Stimulated activated CD8-positive, alpha-beta memory T cell treated with anti-CD3 and anti-CD28 coated beads, Interleukin-15, amount 100 ng/mL, for 1 hour (primary cell): ENCODE measurements at regions not wholly inside any gene's neighbourhood (a gene's known extent, or its start where the extent isn't known, plus 50 kb on each side); places are given as distances from the start of the nearest gene placed in this dataset.

Source experiments
- DNase-seq: peaks from one replicate; pipeline ENCODE4 v3.0.0-alpha.2; 2020; ENCODE audit warnings: low read depth

DNA sequence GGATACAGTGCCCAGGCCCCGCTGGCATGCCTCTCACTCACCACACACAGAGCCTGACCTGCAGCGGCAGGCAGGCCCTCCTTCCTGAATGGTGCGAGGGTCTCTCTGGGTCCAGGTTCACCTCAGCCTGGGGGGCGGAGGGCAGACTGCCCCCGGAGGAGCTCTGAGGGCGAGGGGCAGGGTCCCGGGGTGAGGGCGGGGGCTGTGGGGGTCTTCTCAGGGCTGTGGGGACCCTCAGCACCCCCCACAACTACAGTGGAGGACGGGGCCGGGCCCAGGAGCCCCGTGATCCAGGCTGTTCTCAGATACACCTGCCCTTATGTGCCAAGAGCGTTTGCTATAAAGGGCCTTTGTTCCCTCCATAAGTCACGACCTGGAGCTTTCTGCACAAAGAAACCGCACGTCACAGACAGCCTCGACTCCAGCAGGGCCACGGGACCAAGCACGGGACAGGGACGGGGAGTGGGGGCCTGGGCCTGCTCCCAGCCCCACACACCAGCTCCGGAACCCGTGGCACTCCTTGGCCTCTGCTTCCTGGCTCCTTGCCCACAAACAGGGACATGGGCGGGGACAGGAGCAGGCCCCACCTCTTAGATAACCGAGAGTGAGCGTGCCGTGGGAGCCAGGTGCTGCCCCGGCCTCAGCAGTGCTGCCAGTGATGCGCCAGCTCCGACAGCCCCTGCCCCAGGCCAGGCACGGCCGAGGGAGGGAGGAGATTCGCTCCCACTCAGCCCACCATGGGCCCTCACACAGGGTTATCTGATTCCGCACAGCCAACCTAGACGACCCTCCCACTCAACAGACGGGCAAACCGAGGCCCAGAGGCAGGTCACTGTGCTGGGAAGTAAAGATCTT lies 101.9 kb downstream of the RFLNA start:
- DNase-seq = no peak

DNA sequence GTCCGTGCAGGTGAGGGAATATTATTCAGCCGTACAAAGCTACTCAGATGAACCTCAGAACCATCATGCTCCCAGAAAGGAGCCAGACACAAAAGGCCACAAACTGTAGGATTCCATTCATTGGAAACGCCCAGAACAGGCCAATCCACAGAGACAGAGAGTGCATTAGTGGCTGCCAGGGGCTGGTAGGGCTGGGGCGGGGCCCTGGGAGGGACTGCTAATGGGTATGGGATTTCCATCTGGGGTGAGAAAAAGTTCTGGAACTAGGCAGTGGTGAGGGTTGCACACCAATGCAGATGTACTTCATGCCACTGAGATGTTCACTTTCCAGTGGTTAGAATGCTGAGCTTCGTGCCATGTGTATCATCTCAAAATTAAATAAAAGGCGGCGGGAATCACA lies 101.1 kb downstream of the RFLNA start:
- no peak for DNase-seq

DNA sequence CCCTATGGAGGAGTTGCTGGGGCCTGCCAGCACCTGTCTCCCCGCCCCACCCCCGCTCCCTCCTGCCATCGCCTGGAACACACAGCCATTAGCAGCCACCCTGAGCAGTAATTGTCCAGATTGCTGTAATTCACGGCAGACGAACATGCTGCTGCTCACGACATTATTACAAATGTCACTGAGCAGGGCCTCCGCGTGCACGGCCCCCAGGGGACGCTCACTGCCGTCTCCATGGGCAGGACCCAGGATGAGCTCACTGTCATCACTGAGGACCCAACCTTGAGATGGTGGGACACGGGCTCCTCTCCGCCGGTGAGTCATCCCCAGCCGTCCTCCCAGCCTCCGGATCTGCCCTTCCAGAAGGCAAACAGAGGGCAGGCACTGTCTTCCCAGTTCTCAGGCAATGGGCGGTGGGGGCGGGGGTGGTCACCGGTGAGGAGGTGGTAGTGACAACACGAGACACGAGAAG lies 100.4 kb downstream of the RFLNA start:
- no peak for DNase-seq

DNA sequence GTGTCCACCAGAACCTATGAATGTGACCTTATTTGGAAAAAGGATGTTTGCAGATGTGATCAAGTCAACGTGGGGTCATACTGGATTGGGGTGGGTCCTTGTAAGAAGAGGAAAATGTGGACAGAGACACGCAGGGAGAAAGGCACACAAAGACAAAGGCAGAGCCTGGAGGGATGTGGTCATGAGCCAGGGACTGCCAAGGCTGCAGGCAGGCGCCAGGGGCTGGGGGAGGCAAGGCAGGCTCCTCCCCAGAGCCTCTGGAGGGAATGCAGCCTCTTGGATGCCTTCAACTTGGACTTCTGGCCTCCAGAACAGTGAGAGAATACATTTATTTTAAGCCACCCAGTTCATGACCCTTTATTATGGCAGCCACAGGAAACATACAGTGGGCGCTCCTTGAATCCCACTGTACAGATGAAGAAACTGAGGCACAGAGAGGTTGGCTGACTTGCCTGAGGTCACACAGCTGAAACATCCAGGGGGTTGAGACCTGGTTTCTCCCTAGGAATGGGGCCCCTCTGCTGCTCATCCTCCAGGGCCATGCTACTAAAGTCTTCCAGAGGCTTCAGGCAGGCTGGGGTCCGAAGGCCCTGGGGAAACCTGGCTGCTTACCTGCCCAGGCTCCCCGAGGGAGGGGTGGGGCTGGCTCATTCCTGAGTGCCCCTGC lies 99.7 kb downstream of the RFLNA start:
- DNase-seq = no peak

DNA sequence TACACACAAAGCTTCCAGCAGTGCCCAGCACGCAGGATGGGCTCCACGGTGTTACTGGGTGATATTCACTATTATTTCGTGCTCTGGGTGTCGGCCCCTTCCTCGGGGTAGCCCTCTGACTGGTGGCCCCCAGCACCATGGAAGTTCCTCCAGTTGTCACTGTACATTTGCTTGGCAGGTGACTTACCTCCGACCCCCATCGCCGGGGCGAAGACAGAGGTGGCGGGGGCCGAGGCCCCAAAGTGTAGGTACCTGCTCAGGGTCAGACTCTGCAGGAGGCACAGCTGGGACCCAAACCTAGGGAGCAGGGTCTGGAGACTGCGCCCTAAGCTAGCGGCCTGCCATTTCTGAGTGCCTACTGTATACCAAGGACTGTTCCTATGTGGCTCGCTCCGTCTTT lies 98.9 kb downstream of the RFLNA start:
- no peak for DNase-seq

DNA sequence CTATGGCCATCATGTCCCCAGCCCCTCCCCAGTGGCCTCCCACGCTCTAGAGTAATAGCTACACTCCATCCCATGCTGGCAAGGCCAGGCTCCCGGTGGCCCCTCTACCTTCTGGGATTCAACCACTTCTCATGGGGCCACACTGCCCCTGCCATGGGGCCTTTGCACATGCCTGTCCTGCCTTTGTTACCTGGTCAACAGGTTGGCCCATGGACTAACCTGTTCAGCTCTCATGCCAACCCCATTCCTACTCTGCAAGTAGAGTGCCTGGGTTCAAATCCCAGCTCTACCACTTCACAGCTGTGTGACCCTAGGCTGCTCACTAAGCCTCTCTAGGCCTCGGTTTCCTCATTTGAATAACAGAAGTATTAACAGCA lies 98.5 kb downstream of the RFLNA start:
- no peak for DNase-seq

DNA sequence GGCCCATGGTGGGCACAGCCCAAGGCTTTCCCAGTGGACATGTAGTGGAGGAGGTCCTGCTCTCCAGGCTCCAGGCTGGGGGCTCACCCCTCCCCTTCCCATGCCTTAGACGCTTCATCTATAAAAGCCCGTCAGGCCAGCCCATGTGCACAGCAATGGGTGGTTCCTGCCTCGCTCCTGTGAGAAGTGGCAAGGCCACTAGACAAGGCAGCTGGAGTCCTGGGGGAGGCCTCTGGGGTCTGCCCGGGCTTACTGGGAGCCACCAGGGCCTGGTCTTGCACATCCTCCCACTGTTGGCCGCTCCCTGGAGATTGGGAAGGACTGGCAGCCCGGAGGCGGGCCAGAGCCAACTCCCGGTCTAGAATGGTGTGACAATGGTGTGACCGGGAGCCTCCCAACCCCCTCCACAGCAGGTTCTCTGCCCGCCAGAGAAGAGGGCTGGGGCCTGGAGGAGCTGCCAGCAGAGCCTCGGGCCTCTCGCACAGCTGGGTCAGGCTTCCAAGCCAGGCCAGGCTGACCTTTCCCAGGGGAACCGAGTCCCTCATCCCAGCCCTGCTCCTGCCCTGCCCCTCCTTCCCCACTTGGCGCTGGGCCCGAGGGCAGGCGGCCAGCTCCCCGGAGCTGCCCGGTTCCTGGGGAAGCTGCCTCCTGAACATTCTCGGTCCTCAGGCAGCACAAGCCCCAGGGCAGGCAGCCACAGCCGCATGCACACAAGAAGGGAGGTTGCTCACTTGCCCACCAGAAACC lies 97.9 kb downstream of the RFLNA start:
- DNase-seq = no peak

DNA sequence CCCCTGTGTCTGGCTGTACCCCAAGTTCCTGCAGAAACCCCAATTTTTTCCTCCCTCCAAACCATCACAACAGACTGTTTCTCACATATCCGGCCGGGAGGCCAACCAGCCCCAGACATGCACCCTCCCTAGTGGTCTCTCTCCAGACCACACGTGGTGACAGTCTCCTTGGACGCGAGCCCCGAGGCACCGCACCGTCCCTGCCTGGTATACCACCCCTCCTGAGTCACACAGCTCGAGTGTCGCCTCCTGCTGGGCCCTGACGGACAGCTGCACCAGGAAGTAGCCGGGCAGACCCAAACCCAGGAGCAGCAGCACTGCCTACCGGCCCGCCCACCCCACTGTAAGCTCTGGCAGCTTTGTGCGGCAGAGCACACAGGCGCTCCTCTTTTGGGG lies 97.4 kb downstream of the RFLNA start:
- DNase-seq = no peak

DNA sequence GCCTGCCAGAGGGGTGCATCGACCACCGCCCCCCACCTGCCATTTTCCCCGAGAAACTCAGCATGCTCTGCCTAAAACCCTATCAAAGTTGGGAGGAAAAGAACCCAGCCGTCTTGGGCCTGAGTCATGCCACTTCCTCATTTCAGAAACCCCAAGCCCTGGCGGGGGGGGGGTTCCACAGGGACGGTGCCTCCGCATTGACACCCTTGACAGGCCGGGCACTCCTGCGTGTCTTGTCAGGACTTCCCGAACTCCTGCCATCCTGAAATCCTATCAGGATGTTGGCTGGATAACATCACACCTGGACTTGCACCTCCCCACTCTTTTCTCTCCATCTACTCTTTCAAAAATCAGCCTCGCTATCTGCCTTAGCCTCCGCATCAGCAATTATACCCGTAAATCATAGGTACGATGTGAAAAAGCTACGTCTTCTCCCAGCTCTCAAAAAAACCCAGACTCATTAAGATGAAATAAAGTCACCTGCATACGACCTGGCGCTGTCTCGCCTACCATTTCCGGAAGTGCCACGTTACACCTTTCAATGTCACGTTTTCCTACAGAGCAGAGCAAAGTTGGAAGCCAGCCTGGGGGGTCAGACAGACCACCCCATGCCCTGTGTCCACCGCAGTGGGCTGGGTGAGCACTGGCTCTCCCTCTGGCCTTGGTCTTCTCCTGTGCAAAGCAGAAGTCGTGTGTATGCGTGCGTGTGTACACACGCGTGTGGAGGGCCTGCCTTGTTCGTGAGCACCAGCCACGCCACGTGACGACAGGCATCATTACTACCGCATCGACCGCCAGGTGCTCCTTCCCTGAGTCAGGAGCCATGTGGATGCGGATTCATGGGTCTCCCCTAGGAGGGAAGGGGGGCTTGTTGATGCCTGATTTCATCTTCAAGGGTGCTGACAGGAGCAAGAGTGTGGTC lies 96.7 kb downstream of the RFLNA start:
- DNase-seq = no peak

DNA sequence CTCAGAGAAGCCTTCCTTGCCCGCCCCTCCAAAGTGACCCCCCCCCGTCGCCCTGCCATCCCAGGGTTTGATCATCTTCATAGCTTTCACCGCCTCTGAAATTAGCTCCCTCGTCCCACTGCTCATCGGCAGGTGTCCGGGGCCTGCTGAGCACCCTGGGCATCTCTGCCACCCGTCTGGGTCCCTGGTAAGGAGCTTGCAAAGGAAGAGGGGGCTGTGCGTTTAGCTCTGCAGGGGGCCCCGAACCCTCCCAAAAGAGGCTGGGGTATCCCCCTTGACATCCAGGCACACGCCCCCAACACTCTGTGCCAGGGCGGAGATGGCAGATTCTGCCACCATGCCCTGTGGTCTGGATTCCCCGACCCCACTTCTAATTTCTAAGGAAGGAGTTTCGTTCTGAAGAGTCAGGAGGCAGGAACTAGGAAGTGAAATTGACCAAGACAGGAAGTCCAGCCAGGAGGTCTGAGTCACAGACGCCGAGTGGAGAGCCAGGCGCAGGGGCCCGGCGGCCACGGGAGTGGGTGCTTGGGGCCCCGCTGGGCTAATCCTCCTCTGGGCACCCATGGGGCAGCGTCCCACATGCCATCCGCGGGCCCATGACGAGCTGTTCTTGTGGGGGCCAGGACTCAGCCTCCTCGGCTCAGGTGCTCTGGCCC lies 95.7 kb downstream of the RFLNA start:
- no peak for DNase-seq

DNA sequence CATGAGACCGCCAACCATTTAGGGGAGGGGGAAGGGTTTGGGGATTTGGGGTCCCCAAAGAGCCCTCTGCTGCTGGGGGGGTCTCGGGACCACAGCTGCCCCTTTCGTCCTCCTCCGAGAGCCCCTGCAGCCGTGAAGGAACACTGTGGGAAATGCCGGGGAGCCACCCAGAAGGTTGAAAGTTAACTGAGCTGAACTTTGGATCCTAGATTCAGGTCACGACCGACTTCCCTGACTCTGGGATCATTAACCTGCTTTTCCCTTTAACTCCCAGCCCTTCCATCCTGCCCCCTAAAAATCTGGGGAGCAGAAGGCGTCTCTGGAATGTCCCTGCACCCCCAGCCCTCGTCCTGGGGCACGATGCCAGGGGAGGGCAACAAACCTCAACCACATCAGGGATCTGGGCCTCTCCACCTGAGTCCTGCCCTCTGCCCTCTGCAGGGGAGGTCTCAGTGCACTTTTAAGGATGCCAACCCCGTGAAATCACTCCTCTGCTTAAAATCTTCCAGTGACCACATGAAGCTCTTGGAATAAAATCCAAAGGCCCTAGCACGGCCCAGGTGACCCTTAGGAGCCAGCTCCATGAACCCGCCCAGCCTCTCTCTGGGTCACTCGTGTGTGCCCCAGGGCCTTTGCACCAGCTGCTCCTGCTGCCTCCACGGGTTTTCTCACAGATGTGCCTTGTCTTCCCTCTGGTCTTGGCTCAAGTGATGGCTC lies 95.0 kb downstream of the RFLNA start:
- DNase-seq = no peak

DNA sequence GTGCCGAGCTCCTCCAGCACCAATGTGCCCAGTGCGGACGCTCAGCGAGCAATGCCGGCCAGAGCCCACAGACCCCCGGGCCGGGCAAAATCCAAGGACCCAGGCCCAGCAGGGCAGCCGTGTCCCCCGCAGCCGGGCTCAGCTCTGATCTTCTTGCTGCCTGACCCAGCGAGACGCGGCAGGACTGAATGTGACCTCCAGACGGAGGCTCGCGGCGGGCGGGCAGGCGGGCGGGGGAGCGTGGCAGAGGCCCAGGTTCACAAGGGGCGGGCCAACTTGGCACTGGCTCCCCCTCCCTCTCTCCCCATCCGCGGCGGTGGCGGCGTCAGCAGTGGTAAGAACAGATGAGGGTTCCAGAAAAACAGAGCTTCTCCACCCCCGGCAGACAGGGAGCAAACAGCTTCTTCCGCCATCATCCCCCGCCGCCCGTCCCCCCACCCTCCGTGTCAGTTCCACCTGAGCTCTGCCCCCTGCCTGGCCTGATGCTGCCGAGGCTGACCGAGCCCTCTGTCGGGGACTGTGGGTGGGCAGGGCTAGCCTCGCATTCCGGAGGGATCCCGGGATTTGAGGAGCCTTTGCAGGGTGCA lies 94.3 kb downstream of the RFLNA start:
- peak; percentile 17 for DNase-seq

DNA sequence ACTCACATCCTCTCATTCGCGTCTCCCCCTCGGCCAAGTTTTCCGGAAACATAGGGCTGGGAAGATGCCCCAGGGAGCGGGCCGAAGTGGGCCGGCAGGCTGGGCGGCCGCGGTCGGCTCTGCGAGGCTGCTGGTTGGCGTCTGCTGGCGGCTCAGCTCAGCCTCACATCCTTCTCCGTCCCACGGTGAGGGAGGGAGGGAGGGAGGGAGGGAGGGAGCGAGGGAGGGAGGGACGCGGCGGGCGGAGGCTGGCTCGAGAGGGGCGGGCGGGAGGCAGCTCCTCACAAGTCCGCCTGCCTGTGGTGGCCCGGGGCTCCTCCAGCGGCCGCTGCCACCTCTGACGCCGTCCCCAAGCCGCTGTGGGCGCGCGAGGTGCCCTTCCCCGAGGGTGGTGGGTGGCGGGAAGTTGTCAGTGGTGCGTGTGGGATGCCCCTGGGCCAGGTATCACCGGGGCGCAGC lies 93.8 kb downstream of the RFLNA start:
- no peak for DNase-seq

DNA sequence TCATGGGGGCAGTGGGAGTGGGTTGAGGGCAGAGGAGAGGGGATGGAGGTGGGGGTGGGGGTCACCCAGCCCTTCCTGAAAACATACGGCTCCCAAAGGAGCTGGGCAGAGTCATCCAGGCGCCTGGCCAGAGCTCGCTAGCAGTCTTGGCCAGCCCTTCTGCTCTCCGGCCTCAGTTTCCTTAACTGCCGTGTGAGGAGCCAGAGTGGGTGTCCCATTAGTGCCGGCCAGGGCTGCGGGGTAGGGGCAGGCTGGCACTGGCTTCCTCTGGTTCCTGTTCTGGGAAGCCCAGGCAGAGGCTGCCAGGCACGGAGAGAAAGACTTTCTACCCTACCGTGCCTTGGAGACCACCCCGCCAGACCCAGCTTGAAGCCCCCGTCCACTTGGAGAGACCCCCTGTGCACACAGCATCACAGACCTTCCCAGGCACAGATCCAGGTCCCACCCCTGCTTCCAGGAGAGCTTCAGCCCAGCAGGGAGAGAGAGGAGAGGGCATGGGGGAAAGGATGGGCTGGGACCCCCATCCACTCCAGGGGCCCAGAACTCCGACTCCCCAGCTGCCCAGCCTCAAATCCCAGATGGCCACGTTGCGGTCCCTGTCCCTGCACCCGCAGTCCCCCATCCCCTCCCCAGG lies 93.3 kb downstream of the RFLNA start:
- no peak for DNase-seq

DNA sequence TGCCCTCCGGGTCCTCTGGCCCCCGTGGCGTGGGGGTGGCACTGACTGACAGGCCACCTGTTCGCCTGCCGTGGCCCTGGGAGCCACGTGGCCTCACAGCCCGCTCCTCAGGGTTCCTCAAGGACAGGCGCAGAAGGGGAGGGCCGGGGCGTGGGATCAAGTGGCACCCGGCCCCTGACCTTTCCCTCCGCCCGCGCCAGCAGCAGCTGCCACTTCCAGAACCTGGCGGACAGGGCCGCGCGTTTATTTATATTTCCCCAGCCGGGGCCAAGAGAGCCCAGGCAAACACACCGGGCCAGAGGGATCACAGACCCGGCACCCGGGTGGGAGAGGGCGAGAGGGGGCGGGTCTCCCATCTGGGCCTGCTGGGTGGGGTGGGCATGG lies 92.6 kb downstream of the RFLNA start:
- DNase-seq = no peak

DNA sequence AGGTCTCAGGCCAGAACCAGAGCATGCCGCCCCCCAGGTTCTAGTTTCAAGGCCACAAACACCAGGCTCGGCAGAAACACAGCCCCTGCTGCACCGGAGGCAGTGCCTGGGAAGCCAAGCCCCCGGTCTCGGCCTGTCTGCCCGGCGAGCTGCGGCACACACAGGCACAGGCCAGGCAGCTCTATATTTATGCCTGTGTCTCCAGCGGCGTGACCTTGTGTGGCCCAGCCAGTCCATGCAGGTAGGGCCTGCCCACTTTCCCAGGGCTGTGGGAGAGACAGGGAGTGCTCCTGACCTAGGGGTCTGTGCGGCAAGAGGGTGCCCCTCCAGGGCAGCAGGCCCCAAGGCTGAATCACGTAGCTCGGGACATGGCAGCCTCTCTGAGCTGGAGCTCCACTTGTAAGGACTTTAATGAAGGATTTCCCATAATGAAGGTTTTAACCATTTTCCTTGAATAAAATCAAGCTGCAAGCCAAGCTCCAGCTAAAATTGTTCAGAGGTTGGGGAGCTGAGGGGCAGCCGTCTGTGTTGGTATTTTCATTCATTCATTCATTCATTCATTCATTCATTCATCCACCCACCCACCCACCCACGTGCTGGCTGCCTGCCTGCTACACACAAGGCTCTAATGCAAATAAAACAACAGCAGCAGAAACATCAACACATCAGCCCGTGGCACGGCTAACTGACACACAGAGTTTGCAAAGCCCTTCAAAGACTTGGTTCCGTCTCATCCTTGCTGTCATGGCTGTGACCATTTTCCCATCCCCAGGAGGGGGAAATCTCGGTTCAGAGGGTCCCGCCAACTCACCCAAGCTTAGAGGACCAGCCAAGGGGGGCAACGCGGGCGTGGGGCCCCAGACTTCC lies 92.0 kb downstream of the RFLNA start:
- no peak for DNase-seq

DNA sequence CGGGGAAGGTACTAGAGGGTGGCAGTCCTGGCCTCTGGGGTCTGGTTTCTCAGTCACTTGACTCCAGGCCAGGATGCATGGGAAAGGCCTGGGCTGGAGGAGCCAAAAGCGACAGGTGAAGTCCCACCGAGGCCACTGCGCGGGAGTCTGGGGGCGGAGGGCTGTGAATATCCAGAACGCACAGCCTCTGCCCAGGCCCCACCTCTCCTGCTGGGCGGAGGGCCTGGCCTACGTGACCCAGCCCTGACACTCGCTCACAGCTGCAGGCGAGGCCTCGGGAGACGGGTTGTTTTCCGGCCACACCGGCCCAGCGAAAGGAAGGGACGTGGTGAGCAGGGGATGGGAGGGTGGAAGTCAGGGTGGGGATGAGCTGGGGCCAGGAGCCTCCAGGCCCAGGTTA lies 91.2 kb downstream of the RFLNA start:
- DNase-seq = no peak

DNA sequence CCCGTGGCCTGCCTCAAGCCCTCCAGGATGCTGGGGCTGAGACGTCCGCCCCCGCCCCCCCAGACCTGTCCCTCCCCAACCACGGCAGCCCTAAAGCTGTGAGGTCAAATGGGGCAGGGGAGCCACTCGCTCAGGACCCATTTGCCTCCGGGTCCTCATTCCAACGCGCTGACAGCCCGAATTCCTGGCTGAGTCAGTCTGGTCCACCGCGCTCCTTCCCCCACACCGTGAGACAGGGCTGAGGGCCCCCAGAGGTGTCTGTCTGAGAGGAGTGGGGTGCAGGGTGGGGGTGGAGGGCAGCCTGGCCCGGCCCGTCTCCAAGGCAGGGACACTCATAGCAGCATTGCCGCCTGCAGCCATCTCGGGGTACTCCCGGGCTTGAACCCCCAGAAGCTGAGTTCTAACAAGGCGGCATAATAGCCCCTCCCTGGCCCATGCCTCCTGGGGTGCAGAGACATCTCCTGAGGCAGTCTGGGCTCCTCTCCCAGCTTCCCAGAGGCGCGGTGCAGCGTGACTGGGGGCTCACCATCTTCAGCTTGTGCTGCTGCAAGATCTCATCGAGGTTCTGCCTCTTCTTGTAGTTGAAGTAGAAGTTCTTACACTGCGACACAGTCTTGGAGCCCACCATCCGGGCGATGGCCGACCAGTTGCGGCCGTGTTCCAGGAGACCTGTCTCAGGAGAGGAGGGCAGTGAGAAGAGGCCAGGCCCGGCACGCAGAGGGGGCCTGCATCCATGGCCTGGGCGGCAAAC lies 90.5 kb downstream of the RFLNA start:
- DNase-seq = no peak
